Thymus (tissue), 11 donors: ENCODE measurements at regions not wholly inside any gene's neighbourhood (a gene's known extent, or its start where the extent isn't known, plus 50 kb on each side); places are given as distances from the start of the nearest gene placed in this dataset.

ENCODE experiments used
- DNase-seq, 9 donors: peaks; one replicate each; pipeline ENCODE4 v3.0.0-alpha.2; 2013; ENCODE audit warnings: low spot score in 9 of 9, low read depth in 6 of 9, missing footprints in 1 of 9
- H3K27ac ChIP-seq, 2 donors: one replicate each; pipeline ENCODE4 v1.5.1; 2013; ENCODE audit warnings: control low read depth in 1 of 2, low read depth in 1 of 2, low read length in 1 of 2, mild to moderate bottlenecking in 1 of 2, moderate library complexity in 1 of 2
- H3K27me3 ChIP-seq, 2 donors: one replicate each; pipeline ENCODE4 v1.5.1; 2013; ENCODE audit warnings: low read length in 1 of 2; ENCODE audit not compliant: control insufficient read depth in 2 of 2, insufficient read depth in 1 of 2
- H3K36me3 ChIP-seq, 2 donors: one replicate each; pipeline ENCODE4 v1.5.1; 2013; ENCODE audit warnings: low read length in 1 of 2, mild to moderate bottlenecking in 1 of 2, moderate library complexity in 1 of 2; ENCODE audit not compliant: control insufficient read depth in 2 of 2, insufficient read depth in 2 of 2
- H3K4me1 ChIP-seq, 2 donors: one replicate each; pipeline ENCODE4 v1.5.1; 2013; ENCODE audit warnings: low read length in 2 of 2; ENCODE audit not compliant: control insufficient read depth in 2 of 2, insufficient read depth in 2 of 2
- H3K4me3 ChIP-seq, 2 donors: one replicate each; pipeline ENCODE4 v1.5.1; 2013; ENCODE audit warnings: low read length in 2 of 2, control low read depth in 1 of 2, mild to moderate bottlenecking in 1 of 2
- H3K9me3 ChIP-seq, 2 donors: one replicate each; pipeline ENCODE4 v1.5.1; 2013; ENCODE audit warnings: low read length in 1 of 2, mild to moderate bottlenecking in 1 of 2; ENCODE audit not compliant: control insufficient read depth in 2 of 2, insufficient read depth in 1 of 2
- WGBS: extraction: QIAGEN DNeasy Blood & Tissue Kit; methylation state at CpG from one replicate; pipeline ENCODE4 v1.1.7; 2013; 5-methylcytosine and 5-hydroxymethylcytosine counted together
- donor health status: healthy.

- Histone ChIP-seq H3K27ac (no peak overlapping the region), H3K36me3 (no peaks in the 10 kb centered on the region), H3K4me1 (no peaks in the 10 kb centered on the region), H3K4me3 (no peak overlapping the region), H3K27me3 (no peaks in the 10 kb centered on the region), H3K9me3 (no peaks in the 10 kb centered on the region)
- no peak for DNase-seq
- 82% methylated on average over 4 of the region's 4 CpGs for WGBS
Measured at GRCh38 chr15:61680260-61681037, 379.8 kb downstream of the VPS13C start.

GRCh38 chr15:61671736-61672135 lies 388.5 kb downstream of the VPS13C start:
- DNase-seq: no peak
- no peaks in the 10 kb centered on the region for H3K4me1 ChIP-seq
- H3K27ac ChIP-seq: no peak overlapping the region
- H3K9me3 ChIP-seq: no peaks in the 10 kb centered on the region
- no peaks in the 10 kb centered on the region for H3K36me3 ChIP-seq
- H3K4me3 ChIP-seq: no peak overlapping the region
- 91% methylated on average over 6 of the region's 6 CpGs for WGBS
- H3K27me3 ChIP-seq: peaks cover 0 to 2% of the 10 kb centered on the region in 2 donors

- H3K4me3 ChIP-seq: no peak overlapping the region
- H3K36me3 ChIP-seq: no peaks in the 10 kb centered on the region
- WGBS: 74% methylated on average over 12 of the region's 12 CpGs
- H3K9me3 ChIP-seq: no peaks in the 10 kb centered on the region
- H3K4me1 ChIP-seq: no peaks in the 10 kb centered on the region
- no peak overlapping the region for H3K27ac ChIP-seq
- no peak for DNase-seq
- H3K27me3 ChIP-seq: peaks cover 0 to 2% of the 10 kb centered on the region in 2 donors
Measured at GRCh38 chr15:61668444-61668843, 391.8 kb downstream of the VPS13C start.

- Histone ChIP-seq H3K27ac (no peak overlapping the region), H3K27me3 (no peaks in the 10 kb centered on the region), H3K9me3 (no peaks in the 10 kb centered on the region), H3K4me3 (no peak overlapping the region), H3K4me1 (no peaks in the 10 kb centered on the region), H3K36me3 (no peaks in the 10 kb centered on the region)
- DNase-seq: no peak
- WGBS: 76% methylated on average over 1 of the region's 1 CpG
Measured at GRCh38 chr15:61661791-61662190, 398.5 kb downstream of the VPS13C start.

- Histone ChIP-seq H3K4me3 (no peak overlapping the region), H3K36me3 (no peaks in the 10 kb centered on the region), H3K27ac (no peak overlapping the region), H3K4me1 (no peaks in the 10 kb centered on the region), H3K27me3 (no peaks in the 10 kb centered on the region), H3K9me3 (no peaks in the 10 kb centered on the region)
- 93% methylated on average over 2 of the region's 2 CpGs for WGBS
- DNase-seq: no peak
Measured at GRCh38 chr15:61660579-61660978, 399.7 kb downstream of the VPS13C start.

- Histone ChIP-seq H3K27me3 (no peaks in the 10 kb centered on the region), H3K4me3 (no peak overlapping the region)
Measured at GRCh38 chr15:61659566-61660190, 400.6 kb downstream of the VPS13C start.

GRCh38 chr15:61657461-61657860 lies 402.8 kb downstream of the VPS13C start:
- H3K27ac ChIP-seq: no peak overlapping the region
- no peaks in the 10 kb centered on the region for H3K4me1 ChIP-seq
- H3K9me3 ChIP-seq: no peaks in the 10 kb centered on the region
- no peak for DNase-seq
- no peaks in the 10 kb centered on the region for H3K36me3 ChIP-seq
- no peak overlapping the region for H3K4me3 ChIP-seq
- WGBS: 97% methylated on average over 4 of the region's 4 CpGs
- no peaks in the 10 kb centered on the region for H3K27me3 ChIP-seq

More at GRCh38 chr15:61659566-61660190, 400.6 kb downstream of the VPS13C start:
- no peak overlapping the region for H3K27ac ChIP-seq
- no peaks in the 10 kb centered on the region for H3K4me1 ChIP-seq
- 96% methylated on average over 5 of the region's 5 CpGs for WGBS
- no peaks in the 10 kb centered on the region for H3K36me3 ChIP-seq
- DNase-seq: no peak
- H3K9me3 ChIP-seq: no peaks in the 10 kb centered on the region

- Histone ChIP-seq H3K27ac (no peak overlapping the region), H3K36me3 (no peaks in the 10 kb centered on the region), H3K27me3 (no peaks in the 10 kb centered on the region), H3K9me3 (no peaks in the 10 kb centered on the region), H3K4me1 (no peaks in the 10 kb centered on the region), H3K4me3 (no peak overlapping the region)
- 97% methylated on average over 11 of the region's 11 CpGs for WGBS
- no peak for DNase-seq
Measured at GRCh38 chr15:61656391-61656790, 403.9 kb downstream of the VPS13C start.

GRCh38 chr15:61655881-61656280 lies 404.4 kb downstream of the VPS13C start:
- 90% methylated on average over 3 of the region's 3 CpGs for WGBS

More at GRCh38 chr15:61655881-61656280, 404.4 kb downstream of the VPS13C start:
- no peaks in the 10 kb centered on the region for H3K36me3 ChIP-seq
- H3K27me3 ChIP-seq: no peaks in the 10 kb centered on the region
- no peaks in the 10 kb centered on the region for H3K4me1 ChIP-seq
- H3K27ac ChIP-seq: no peak overlapping the region
- H3K9me3 ChIP-seq: no peaks in the 10 kb centered on the region
- no peak overlapping the region for H3K4me3 ChIP-seq
- no peak for DNase-seq
